HPDE6-E6E7 (cell line): ENCODE measurements at regions not wholly inside any gene's neighbourhood (a gene's known extent, or its start where the extent isn't known, plus 50 kb on each side); places are given as distances from the start of the nearest gene placed in this dataset.
"Not testable (repeated sequence)": the region's sequence is repeated elsewhere in the genome, so short reads cannot be mapped to it uniquely, and the experiment has no call there.

ENCODE experiments used
- DNase-seq: peaks from one replicate; pipeline ENCODE4 v3.0.0; 2011; ENCODE audit warnings: missing footprints; ENCODE audit errors: extremely low spot score

- DNase-seq: no peak
These were observed 366.3 kb downstream of the MRPL39 start for GRCh38 chr21:25240974-25241373.

DNA sequence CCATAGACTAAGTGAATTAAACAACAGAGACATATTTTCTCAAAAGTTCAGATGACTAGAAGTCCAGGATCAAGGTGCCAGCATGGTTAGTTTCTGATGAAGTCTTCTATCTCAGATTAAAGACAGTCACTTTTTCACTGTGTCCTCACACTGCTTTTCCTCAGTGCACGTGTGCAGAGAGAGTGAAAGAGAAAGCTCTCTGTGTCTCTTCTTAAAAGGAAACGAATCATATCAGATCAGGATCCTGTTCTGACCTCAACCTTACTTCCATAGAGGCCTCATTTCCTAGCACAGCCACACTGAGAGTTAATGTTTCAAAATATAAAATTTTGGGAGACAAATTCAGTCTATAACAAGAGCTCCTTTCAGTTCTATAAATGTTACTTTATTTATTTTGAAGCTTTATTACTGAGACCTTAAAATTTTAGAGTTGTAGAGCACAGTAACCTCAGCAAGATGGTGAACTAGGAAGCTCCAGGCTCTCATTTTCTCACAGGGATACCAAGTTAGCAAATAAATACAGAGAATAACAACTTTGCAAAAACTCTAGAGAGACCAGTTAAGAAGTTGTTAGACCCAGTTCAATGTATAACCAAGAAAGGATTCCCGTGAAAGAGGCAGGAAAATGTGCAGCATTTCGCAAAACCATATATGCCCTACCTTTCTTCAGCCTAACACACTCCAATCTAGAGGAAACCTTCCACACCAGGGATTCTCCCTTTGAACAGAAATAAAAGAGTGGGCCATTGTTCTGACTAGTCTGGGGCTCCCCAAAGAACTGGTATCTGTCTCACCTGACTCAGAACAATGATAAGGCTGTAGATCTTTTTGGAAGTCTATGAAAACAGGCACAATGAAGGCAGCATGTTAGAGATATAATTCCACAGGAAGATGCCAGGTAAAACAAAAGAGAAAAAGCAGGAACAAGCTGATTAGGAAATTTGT, 372.2 kb downstream of the MRPL39 start:
- no peak for DNase-seq

DNA sequence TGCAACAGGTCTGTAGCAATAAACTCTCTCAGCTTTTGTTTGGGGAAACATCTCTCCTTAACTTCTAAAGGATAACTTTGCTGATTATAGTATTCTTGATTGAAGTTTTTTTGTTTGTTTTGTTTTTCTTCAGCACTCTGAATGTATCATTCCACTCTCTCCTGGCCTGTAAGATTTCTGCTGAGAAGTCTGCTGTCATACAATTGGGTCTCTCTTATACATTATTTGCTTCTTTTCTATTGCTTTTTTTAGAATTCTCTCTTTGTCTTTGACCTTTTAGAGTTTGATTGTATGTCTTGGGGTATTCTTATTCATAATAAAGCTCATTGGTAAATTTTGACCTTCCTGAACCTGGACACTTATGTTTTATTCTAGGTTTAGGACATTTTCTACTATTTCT, 386.3 kb downstream of the MRPL39 start:
- no peak for DNase-seq

- no peak for DNase-seq
These were observed 387.1 kb downstream of the MRPL39 start for GRCh38 chr21:25220169-25220568.

GRCh38 chr21:25215698-25216384, 391.4 kb downstream of the MRPL39 start:
- DNase-seq: no peak

- DNase-seq: no peak
These were observed 392.6 kb downstream of the MRPL39 start for GRCh38 chr21:25214676-25215075.

GRCh38 chr21:25199944-25200343, 407.3 kb downstream of the MRPL39 start:
- no peak for DNase-seq

- no peak for DNase-seq
These were observed 416.1 kb downstream of the MRPL39 start for GRCh38 chr21:25191141-25191540.

DNA sequence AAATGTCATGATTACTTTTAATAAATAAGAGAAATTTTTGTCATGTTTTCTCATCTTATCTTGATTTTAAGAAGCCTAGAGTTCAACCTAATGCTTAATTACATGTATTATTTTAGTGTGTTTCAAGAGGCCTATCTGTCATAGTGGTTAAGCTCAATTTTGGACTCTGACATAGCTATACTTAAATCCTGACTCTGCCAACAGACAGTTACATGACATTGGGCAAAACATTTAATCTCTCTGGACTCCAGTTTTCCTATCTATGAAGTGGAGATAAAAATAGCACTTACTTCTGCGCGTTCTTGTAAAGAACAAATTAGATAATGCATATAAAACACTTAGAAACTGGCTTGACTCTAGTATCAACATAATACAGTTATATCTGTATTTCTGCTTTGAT, 417.8 kb downstream of the MRPL39 start:
- no peak for DNase-seq

GRCh38 chr21:25188677-25189079, 418.6 kb downstream of the MRPL39 start:
- no peak for DNase-seq

GRCh38 chr21:25186273-25186672, 421.0 kb downstream of the MRPL39 start:
- no peak for DNase-seq

GRCh38 chr21:25183577-25183976, 423.7 kb downstream of the MRPL39 start:
- DNase-seq: no peak

GRCh38 chr21:25181690-25182089, 425.6 kb downstream of the MRPL39 start:
- DNase-seq: not testable (repeated sequence)

- DNase-seq: no peak
These were observed 428.2 kb downstream of the MRPL39 start for GRCh38 chr21:25179116-25179515.

- no peak for DNase-seq
These were observed 430.5 kb downstream of the MRPL39 start for GRCh38 chr21:25176637-25177412.

- DNase-seq: no peak
These were observed 431.3 kb downstream of the MRPL39 start for GRCh38 chr21:25175938-25176337.

DNA sequence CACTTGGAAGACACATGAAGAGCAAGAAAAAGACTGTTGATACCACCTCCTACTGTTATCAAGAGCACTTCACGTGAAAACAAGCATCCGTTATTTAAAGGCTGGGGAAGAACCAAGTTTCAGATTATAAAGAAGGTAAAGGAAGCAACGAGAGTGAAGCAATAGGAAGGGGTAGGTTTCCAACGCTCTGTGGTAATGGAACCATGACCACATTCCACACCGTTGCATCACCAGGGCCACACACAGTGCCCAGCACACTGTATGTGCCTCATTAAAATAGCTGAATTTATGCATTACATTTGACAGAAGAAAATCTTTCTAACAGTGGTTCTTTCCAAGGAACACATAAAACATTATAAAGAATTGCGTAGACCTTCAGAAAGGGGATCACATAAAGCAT, 435.8 kb downstream of the MRPL39 start:
- no peak for DNase-seq

- DNase-seq: no peak
These were observed 436.6 kb downstream of the MRPL39 start for GRCh38 chr21:25170681-25171080.

- DNase-seq: no peak
These were observed 437.9 kb downstream of the MRPL39 start for GRCh38 chr21:25169370-25169769.

- not testable (repeated sequence) for DNase-seq
These were observed 440.4 kb downstream of the MRPL39 start for GRCh38 chr21:25166904-25167303.

DNA sequence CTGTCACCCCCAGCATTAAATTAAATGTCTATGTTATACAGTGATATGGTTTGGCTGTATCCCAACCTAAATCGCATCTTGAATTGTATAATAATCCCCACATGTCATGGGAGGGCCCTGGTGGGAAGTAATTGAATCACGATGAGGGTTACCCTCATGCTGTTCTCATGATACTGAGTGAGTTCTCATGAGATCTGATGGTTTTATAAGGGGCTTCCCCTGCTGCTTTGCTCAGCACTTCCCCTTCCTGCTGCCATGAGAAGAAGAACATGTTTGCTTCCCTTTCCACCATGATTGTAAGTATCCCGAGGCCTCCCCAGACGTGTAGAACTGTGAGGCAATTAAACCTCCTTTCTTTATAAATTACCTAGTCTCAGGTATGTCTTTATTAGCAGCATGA, 445.7 kb downstream of the MRPL39 start:
- no peak for DNase-seq

GRCh38 chr21:25155020-25155419, 452.3 kb downstream of the MRPL39 start:
- DNase-seq: not testable (repeated sequence)
